RKO (cell line): ENCODE measurements at regions not wholly inside any gene's neighbourhood (a gene's known extent, or its start where the extent isn't known, plus 50 kb on each side); places are given as distances from the start of the nearest gene placed in this dataset.
"Not testable (repeated sequence)": the region's sequence is repeated elsewhere in the genome, so short reads cannot be mapped to it uniquely, and the experiment has no call there.

Experiments used
- DNase-seq: peaks from one replicate; pipeline ENCODE4 v3.0.0-alpha.2; 2016; ENCODE audit warnings: low spot score

DNA sequence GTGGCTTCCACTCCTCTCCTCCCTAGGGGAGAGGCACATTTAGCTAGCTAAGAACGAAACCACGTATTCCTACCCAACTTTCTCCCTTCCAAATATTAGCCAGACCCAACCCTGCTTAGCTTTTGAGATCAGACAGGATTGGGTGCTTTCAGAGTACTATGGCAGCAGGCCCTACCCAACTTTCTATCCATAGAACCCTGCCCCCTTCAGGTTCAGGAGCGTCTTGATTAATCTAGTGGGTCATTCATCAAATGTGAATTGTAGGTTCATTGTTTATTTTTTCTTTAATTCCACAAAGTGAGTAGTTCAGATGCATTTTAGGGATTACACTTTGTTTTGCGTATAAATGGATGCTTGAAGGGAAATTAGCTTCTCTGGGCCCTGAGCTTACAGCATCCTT is 188.3 kb downstream of the MIB1 start:
- no peak for DNase-seq

GRCh38 chr18:21930177-21930576 is 189.6 kb downstream of the MIB1 start:
- DNase-seq: no peak

- no peak for DNase-seq
Measured at GRCh38 chr18:21933931-21934765, 193.6 kb downstream of the MIB1 start.

GRCh38 chr18:21934766-21935015 is 194.1 kb downstream of the MIB1 start:
- no peak for DNase-seq

GRCh38 chr18:21943456-21943855 is 202.9 kb downstream of the MIB1 start:
- DNase-seq: no peak

DNA sequence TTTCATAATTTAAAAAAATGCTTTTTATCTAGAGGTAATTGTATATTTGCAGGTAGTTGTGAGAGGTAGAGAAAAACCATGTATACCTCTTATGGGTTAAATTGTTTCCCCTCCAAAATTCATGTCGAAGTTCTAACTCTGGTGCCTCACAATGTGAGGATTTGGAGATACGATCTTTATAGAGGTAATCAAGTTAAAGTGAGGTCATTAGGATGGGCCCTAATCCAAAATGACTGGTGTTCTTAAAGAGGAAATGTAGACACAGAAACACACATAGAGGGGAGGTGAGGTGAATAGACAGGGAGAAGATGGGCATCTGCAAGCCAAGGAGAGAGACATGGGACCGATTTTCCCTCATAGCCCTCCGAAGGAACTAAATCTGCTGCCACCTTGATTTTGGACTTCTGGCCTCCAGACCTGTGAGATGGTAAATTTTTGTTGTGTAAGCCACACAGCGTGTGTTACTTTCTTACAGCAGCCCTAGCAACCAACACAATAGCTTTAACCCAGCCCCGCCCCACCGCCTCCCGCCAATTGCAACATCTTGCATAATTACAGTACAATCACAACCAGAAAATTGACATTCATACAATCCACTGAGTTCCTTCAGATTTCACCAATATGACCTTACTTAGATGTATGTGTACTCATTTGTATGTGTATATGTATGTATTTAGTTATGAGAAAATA is 208.9 kb downstream of the MIB1 start:
- DNase-seq: no peak

- DNase-seq: peak; percentile 66
Measured at GRCh38 chr18:21955757-21956652, 213.4 kb upstream of the GATA6 start.

- no peak for DNase-seq
Measured at GRCh38 chr18:21958263-21958662, 211.1 kb upstream of the GATA6 start.

GRCh38 chr18:21958707-21959450 is 210.5 kb upstream of the GATA6 start:
- DNase-seq: no peak

GRCh38 chr18:21960189-21960588 is 209.2 kb upstream of the GATA6 start:
- DNase-seq: no peak

DNA sequence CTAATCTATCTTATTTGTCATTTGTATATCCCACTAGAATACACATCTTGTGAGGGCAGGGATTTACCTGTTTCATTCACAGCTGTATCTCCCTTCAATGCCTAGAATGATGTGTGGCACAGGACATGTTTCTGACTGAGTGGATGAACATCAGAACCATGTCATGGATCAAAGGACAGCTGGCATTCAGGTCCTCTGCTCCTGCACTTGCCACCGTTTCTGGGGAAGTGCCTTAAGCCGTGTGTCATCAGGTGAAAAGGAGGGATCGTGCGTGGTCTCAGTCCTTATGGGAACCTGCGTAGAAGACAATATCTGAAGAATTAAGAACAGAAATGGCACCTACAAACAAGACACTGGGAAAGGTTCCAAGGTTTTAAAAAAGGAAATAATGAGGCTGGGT is 206.1 kb upstream of the GATA6 start:
- DNase-seq: no peak

DNA sequence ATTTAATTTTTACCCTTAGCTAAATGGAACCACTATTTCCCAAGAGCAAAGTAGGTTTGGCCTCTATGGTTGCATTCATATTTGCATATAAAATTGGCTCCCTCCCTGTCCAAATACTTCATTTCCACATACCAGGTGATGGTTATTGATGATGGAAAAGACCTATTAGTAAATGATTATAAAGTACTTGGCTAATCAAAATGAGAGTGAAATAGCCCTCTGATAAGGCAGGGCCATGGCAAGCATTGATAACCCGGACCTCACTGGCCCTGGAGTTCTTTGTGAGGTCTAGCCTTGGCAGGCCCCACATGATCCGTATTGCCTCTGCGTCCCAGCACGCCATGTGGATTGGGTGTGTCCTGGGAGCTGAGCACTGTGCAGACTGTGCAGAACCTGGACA is 201.1 kb upstream of the GATA6 start:
- no peak for DNase-seq

DNA sequence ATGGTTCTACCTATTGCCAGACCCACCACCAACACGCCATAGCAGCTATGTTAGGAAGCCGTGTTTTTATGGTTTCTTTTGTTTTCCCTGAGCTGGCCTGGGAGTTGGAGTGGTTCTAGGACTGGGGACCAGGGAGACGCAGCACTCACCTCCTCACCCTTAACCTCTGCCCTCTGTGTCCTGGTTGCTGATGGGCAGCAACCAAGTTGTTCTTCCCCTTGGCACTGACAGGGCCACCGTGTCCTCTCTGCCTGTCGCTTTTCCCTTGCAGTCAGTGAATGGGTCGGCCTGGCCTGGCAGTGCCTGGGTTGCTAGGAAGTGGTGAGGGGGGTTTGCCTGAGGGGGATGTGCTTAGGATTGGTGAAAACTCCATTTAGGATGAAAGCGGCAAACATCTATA is 197.1 kb upstream of the GATA6 start:
- no peak for DNase-seq

DNA sequence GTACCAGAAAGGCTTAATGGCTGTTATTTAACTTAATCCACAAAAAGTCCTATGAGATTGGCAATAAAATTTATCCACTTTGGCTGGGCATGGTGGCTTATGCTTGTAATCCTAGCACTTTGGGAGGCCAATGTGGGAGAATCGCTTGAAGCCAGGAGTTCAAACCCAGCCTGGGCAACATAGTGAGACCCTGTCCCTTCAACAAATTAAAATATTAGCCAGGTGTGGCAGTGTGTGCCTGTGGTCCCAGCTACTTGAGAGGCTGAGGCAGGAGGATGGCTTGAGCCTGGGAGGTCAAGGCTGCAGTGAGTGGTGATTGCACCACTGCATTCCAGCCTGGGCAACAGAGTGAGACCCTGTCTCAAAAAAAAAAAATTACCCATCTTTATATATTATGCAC is 193.4 kb upstream of the GATA6 start:
- DNase-seq: not testable (repeated sequence)

- DNase-seq: no peak
Measured at GRCh38 chr18:21978546-21979170, 190.7 kb upstream of the GATA6 start.

GRCh38 chr18:21979171-21979560 is 190.2 kb upstream of the GATA6 start:
- DNase-seq: no peak

- no peak for DNase-seq
Measured at GRCh38 chr18:21979759-21980158, 189.6 kb upstream of the GATA6 start.

DNA sequence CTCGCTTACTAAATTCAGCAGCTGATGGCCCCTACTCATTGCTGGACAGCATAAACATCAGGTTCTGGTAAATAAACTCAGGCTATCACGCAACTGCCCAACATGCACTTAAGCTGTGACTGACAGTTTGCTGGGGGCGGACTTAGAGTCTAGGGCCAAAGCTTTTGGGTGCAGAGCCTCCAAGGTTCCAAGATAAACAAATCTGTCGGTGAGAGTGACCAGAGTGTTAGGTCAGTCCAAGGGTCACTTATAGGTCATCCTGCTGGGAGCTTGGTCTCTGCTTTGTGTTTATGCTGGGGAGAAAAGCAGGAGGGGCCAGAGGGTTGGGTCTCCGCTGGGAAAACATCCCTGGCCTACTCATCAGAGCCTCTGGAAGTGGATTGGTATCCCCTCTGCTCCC is 188.6 kb upstream of the GATA6 start:
- DNase-seq: no peak

DNA sequence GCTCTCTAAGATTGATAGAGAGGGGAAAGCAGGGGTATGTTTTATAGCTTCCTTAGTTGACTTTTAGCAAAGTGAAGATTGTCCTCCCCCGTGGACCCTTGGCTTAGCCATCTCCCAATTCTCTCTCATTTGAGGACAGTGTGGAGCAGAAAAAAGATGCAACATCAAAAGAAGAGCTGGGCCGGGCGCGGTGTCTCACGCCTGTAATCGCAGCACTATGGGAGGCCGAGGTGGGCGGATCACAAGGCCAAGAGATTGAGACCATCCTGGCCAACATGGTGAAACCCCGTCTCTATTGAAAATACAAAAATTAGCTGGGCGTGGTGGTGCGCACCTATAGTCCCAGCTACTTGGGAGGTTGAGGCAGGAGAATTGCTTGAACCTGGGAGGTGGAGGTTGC is 187.9 kb upstream of the GATA6 start:
- DNase-seq: not testable (repeated sequence)

DNA sequence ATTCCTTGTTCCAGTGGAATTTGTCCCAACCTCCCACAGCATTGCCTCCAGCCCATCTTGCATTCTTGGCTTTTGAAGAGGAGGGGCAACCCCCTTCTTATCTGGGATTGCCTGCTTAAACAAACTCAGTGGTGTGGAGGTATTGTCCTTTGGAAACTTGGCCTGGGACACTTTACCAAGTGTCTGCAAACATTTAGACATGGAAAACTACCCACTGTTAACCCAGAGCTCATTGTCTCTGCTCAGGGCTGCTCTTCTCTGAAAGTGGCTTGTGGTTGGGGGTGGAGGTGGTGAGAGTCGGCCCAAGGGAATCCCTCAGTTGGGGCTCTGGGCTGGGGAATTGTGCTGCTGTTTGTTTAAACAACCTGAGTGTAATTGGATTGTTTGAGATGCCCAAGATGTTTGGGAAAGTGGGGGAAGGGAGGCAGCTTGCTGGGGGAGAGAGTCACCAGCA is 178.3 kb upstream of the GATA6 start:
- DNase-seq: no peak

DNA sequence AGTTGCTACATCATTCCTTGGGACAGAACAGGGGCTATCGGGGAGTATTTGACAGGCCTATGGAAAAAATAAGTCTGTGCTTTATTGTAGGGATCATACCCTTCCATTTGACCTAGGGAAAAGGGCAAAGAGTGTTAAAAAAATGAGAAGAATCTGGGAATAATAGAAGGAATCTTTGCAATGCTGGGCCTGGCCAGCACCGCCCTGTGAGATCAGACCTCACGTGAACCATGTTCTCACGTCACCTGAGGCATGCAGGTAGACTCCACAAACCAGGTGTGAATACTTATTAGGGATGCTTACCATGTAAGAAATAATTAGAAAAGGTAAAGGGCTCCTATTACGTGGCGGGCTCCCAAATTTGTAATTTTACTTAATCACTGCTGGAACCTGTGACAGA is 177.5 kb upstream of the GATA6 start:
- no peak for DNase-seq
